ENCODE measurements at regions not wholly inside any gene's neighbourhood (a gene's known extent, or its start where the extent isn't known, plus 50 kb on each side); places are given as distances from the start of the nearest gene placed in this dataset.

- TF ChIP-seq POLR2AphosphoS5 (IDR thresholded peaks at IDR 0.05) = no peak
- no peak for TF ChIP-seq POLR2A (IDR thresholded peaks at IDR 0.05)
Observed at GRCh38 chr16:80029761-80030481, 429.4 kb upstream of the MAF start.
